Stimulated activated naive CD4-positive, alpha-beta T cell treated with Interleukin-2 at 50 U/mL for 16 hours (primary cell): ENCODE measurements at regions not wholly inside any gene's neighbourhood (a gene's known extent, or its start where the extent isn't known, plus 50 kb on each side); places are given as distances from the start of the nearest gene placed in this dataset.

ENCODE experiments used
- DNase-seq: peaks from one replicate; lab custom pipeline; 2025; lab: John Stamatoyannopoulos, UW

DNA sequence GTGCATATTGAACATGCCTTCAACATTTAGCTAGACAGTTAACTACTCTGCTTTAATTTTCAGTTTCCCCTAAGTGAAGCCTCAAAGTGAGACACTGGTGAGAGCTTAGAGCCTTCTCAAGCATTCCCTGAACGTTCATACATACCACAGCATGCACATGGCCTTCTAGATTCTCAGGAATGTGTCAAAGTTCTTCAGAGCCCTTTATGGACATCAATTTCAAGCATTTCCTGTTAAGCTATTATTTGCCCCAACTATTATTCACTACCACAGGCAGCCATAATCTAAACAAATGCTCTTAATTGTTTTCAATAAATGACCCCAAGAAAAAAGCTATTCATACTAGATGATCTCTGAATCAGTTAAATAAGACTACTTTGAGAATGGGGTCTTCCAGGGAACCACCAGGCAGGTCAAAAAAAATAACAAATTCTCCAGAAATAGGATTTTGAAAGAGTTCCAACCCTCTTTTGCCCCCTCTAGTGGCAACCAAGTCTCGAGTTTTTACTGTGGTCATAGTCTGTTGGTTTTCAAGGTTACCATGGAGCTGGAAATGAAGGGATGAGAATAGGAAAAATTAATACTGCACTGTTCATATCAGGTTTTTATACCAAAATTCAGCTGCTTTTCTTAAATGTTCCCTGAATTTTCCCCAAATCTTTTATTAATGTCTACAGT lies 235.4 kb downstream of the RAB28 start:
- no peak for DNase-seq

DNA sequence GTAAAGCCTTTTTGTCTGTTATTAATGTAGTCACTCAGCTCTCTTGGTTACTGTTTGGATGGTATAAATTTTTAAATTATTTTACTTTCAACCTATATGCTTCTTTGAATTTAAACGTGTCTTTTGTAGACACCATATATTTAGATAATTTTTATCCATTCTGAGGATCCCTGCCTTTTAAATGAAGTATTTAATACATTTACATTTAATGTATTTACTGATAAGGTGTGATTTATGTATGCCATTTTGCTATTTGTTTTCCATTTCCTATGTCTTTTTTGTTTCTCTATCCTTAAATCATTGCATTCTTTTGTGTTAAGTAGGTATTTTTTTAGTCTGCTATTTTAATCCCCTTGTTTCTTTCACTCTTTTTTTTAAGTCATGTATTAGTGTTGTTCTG lies 238.0 kb downstream of the RAB28 start:
- DNase-seq, result no peak

DNA sequence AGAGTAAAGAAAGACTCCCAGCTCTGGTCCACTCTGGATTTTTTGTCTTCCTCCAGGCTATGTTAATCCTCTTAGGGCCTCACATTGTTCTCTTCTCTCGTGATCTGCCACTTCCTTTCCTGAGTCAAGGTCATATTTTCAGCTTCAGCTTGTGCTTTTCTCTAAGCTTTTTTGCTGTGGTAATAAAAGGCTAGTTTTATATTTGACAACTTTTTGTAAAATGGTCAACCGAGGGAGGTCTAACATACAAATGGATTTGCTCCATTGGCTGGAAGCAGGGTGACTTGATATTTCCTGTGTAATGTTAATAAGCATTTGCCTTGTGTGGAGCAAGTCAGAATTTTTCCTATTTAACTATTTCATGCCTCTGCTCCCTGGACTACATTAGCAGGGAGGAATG lies 239.7 kb downstream of the RAB28 start:
- no peak for DNase-seq

GRCh38 chr4:13243152-13243551 lies 241.0 kb downstream of the RAB28 start:
- no peak for DNase-seq

- DNase-seq, result no peak
These were observed 244.1 kb downstream of the RAB28 start for GRCh38 chr4:13240066-13240465.

DNA sequence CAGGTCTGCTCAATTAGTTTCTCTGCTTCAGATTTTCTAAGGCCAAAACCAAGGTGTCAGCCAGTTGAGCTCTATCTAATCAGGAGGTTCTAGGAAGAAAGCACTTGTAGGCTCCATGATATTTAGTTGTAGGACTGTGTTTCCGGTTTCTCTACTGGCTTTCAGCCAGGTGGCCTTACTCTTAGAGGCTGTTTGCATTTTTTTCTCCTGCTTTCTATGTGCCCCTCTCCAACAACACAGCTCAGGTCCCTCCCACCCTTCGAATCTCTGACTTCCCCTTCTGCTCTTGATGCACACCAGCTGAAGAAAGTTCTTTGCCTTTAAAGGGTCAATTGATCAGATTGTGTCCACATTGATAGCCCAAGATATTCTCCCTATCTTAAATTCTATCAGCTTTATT lies 245.2 kb downstream of the RAB28 start:
- no peak for DNase-seq

GRCh38 chr4:13236485-13236884 lies 247.7 kb downstream of the RAB28 start:
- no peak for DNase-seq

GRCh38 chr4:13233755-13234154 lies 250.4 kb downstream of the RAB28 start:
- no peak for DNase-seq

GRCh38 chr4:13219971-13220370 lies 264.2 kb downstream of the RAB28 start:
- DNase-seq, result no peak

GRCh38 chr4:13218326-13218958 lies 265.7 kb downstream of the RAB28 start:
- no peak for DNase-seq

- no peak for DNase-seq
These were observed 268.6 kb downstream of the RAB28 start for GRCh38 chr4:13215560-13215959.

DNA sequence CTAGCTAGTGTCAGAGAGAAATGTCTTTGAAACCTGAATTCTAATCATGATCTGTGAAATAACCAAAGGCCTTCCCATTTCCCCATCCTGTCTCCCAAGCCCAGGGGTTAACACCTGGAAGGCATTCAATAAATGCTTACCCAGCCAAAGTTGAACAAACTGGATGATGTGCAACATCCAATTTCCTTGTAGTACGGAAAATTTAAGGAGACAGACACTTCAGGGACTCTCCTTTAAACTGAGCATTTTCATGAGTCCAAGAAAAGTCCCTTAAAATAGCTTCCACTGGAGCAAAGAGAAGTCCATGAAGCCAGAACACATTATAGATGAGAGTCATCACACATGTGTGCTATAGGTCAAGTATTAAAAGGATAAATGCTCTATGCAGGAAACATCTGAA lies 271.2 kb downstream of the RAB28 start:
- DNase-seq, result no peak

- DNase-seq, result no peak
These were observed 274.5 kb downstream of the RAB28 start for GRCh38 chr4:13209600-13209999.

GRCh38 chr4:13208558-13209193 lies 275.5 kb downstream of the RAB28 start:
- DNase-seq, result no peak

GRCh38 chr4:13207226-13207625 lies 276.9 kb downstream of the RAB28 start:
- no peak for DNase-seq

- DNase-seq, result no peak
These were observed 281.0 kb downstream of the RAB28 start for GRCh38 chr4:13203101-13203500.

- no peak for DNase-seq
These were observed 281.4 kb downstream of the RAB28 start for GRCh38 chr4:13202701-13203100.

DNA sequence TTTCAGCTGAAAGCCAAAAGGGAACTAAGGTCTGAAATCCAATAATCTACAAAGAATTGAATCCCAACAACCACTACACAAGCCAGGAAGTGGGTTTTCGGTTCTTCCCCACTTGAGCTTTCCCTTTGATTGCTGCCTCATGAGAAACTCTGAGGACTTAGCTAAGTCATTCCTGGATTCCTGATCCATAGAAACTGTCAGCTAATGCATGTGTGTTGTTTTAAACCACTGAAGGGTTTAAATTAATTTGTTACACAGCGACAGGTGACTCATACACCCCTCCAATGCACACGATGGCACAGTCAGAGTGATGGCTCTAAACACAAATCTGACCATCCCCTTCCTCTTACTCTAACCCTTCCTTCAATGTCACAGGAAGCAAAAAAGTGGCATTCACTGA lies 282.9 kb downstream of the RAB28 start:
- DNase-seq, result no peak

DNA sequence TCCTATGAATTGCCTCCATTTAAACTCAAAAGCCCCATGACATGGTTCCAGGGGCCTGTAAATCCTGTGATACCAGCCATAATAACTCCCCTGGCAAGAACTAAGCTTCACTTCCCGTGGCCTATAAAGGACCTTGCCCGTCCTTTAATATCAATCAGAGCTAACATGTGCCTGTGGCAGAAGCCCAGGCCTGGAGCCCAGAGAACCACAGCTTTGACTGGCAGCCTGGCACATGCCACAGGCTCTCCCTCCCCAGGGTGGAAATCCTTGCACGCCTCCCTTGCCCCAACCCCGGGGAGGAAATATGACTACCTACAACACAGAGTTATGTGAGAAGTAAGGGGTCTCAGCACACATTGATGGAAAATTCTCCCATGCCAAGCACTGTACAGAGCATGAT lies 287.4 kb downstream of the RAB28 start:
- no peak for DNase-seq

GRCh38 chr4:13193662-13194061 lies 290.5 kb downstream of the RAB28 start:
- DNase-seq, result no peak

GRCh38 chr4:13190093-13190721 lies 293.9 kb downstream of the RAB28 start:
- DNase-seq, result no peak

DNA sequence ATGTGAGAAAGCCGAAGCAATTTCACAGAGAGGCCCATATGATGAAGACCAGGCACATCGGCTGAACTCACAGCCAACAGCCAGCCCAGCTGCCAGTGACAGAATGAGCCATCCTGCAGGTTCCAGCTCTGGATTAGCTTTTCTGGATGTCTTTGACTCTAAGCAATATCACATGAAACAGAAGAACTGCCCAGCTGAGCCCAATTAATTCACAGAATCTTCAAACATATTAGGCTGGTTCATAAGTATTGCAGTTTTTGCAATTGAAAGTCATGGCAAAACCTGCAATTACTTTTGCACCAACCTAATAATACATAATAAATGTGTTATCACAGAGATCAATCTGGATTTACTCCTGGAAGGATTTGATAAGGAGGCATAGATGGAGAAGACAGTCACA lies 299.9 kb downstream of the RAB28 start:
- DNase-seq, result no peak

- no peak for DNase-seq
These were observed 302.0 kb downstream of the RAB28 start for GRCh38 chr4:13182133-13182532.
